HCT116 (cell line): ENCODE measurements at regions not wholly inside any gene's neighbourhood (a gene's known extent, or its start where the extent isn't known, plus 50 kb on each side); places are given as distances from the start of the nearest gene placed in this dataset.

ENCODE experiments used
- ATF3 ChIP-seq: IDR thresholded peaks from 2 replicates; pipeline ENCODE4 v1.6.1; 2012
- CEBPB ChIP-seq: IDR thresholded peaks from 2 replicates; pipeline ENCODE4 v1.6.1; 2012; ENCODE audit warnings: low read depth
- CTCF ChIP-seq, 3 experiments: fragments of 200-600 bp in 1 of 3; sonication (generic) in 1 of 3; IDR thresholded peaks in 2 of 3; conservative IDR thresholded peaks in 1 of 3; 2 replicates each; pipeline ENCODE4 v1.5.1; 2012 to 2017; ENCODE audit warnings: low read depth in 2 of 3, low read length in 2 of 3, antibody characterized with exemption in 1 of 3, borderline replicate concordance in 1 of 3, control low read depth in 1 of 3, mild to moderate bottlenecking in 1 of 3, mixed read lengths in 1 of 3, mixed run types in 1 of 3, moderate library complexity in 1 of 3; ENCODE audit not compliant: insufficient read depth in 1 of 3
- EZH2 ChIP-seq: fragments of 200-600 bp; sonication (generic); IDR thresholded peaks from 2 replicates; pipeline ENCODE4 v1.6.1; 2017; ENCODE audit warnings: antibody characterized with exemption, mixed run types
- EZH2phosphoT487 ChIP-seq: fragments of 200-600 bp; IDR thresholded peaks from 2 replicates; pipeline ENCODE4 v1.6.1; 2018; ENCODE audit warnings: antibody characterized with exemption, borderline replicate concordance
- JUND ChIP-seq: IDR thresholded peaks from 2 replicates; pipeline ENCODE4 v1.6.1; 2012
- MAX ChIP-seq: IDR thresholded peaks from 2 replicates; pipeline ENCODE4 v1.6.1; 2012
- POLR2A ChIP-seq: IDR thresholded peaks from 2 replicates; pipeline ENCODE4 v1.7.0; 2011; ENCODE audit warnings: borderline replicate concordance; ENCODE audit not compliant: insufficient read depth, insufficient read length; ENCODE audit errors: extremely low read depth
- POLR2AphosphoS5 ChIP-seq: IDR thresholded peaks from 2 replicates; pipeline ENCODE4 v1.6.1; 2011; ENCODE audit warnings: mild to moderate bottlenecking, low read depth, low read length, moderate library complexity
- RAD21 ChIP-seq: IDR thresholded peaks from 2 replicates; pipeline ENCODE4 v1.6.1; 2012; ENCODE audit warnings: low read depth, mild to moderate bottlenecking

GRCh38 chr14:98949051-98949450, 322.9 kb downstream of the BCL11B start:
- TF ChIP-seq CTCF (IDR thresholded peaks at IDR 0.05 in 2 of 3, conservative IDR thresholded peaks at IDR 0.05 in 1 of 3; ENCODE audit: borderline replicate concordance in 1 of 3, insufficient read depth in 1 of 3, low read depth in 2 of 3, low read length in 2 of 3) (no peak), MAX (no peak), EZH2phosphoT487 (no peak), POLR2A (no peak), CEBPB (no peak), RAD21 (no peak), EZH2 (no peak), ATF3 (no peak), JUND (no peak), POLR2AphosphoS5 (no peak)
